ENCODE measurements at regions not wholly inside any gene's neighbourhood (a gene's known extent, or its start where the extent isn't known, plus 50 kb on each side); places are given as distances from the start of the nearest gene placed in this dataset.

- Mint-ChIP-seq H3K36me3 (ENCODE audit: low read depth) (no peaks in the 10 kb centered on the region), H3K27me3 (ENCODE audit: low read depth, poor library complexity) (peaks cover 4% of the 10 kb centered on the region), H3K4me1 (no peaks in the 10 kb centered on the region), H3K9me3 (no peaks in the 10 kb centered on the region), H3K4me3 (no peak overlapping the region), H3K27ac (no peak overlapping the region)
- DNase-seq: no peak
- TF ChIP-seq CTCF (IDR thresholded peaks at IDR 0.05): peak; percentile 62
Observed at GRCh38 chr6:119978274-119978889, 628.8 kb upstream of the MAN1A1 start.

- peaks cover 4% of the 10 kb centered on the region for H3K27me3 Mint-ChIP-seq (ENCODE audit: low read depth, poor library complexity)
- no peak overlapping the region for H3K27ac Mint-ChIP-seq
- no peaks in the 10 kb centered on the region for H3K9me3 Mint-ChIP-seq
- H3K36me3 Mint-ChIP-seq (ENCODE audit: low read depth): no peaks in the 10 kb centered on the region
- DNase-seq: no peak
- TF ChIP-seq CTCF (IDR thresholded peaks at IDR 0.05): no peak
- no peaks in the 10 kb centered on the region for H3K4me1 Mint-ChIP-seq
- no peak overlapping the region for H3K4me3 Mint-ChIP-seq
Observed at GRCh38 chr6:119974430-119975159, 625.0 kb upstream of the MAN1A1 start.

GRCh38 chr6:119966484-119966883, 616.9 kb upstream of the MAN1A1 start:
- no peak overlapping the region for H3K27ac Mint-ChIP-seq
- H3K4me3 Mint-ChIP-seq: no peak overlapping the region
- H3K27me3 Mint-ChIP-seq (ENCODE audit: low read depth, poor library complexity): no peaks in the 10 kb centered on the region
- no peak for TF ChIP-seq CTCF (IDR thresholded peaks at IDR 0.05)
- H3K36me3 Mint-ChIP-seq (ENCODE audit: low read depth): no peaks in the 10 kb centered on the region
- H3K9me3 Mint-ChIP-seq: peaks cover 3% of the 10 kb centered on the region
- H3K4me1 Mint-ChIP-seq: no peaks in the 10 kb centered on the region
- DNase-seq: no peak

- Mint-ChIP-seq H3K4me1 (no peaks in the 10 kb centered on the region), H3K9me3 (peaks cover 3% of the 10 kb centered on the region), H3K4me3 (no peak overlapping the region)
Observed at GRCh38 chr6:119965900-119966299, 616.3 kb upstream of the MAN1A1 start.

GRCh38 chr6:119965008-119965407, 615.4 kb upstream of the MAN1A1 start:
- no peaks in the 10 kb centered on the region for H3K4me1 Mint-ChIP-seq
- H3K27me3 Mint-ChIP-seq (ENCODE audit: low read depth, poor library complexity): no peaks in the 10 kb centered on the region
- DNase-seq: no peak
- H3K36me3 Mint-ChIP-seq (ENCODE audit: low read depth): no peaks in the 10 kb centered on the region
- TF ChIP-seq CTCF (IDR thresholded peaks at IDR 0.05): no peak
- H3K9me3 Mint-ChIP-seq: peaks cover 3% of the 10 kb centered on the region
- no peak overlapping the region for H3K4me3 Mint-ChIP-seq
- H3K27ac Mint-ChIP-seq: no peak overlapping the region

More at GRCh38 chr6:119965900-119966299, 616.3 kb upstream of the MAN1A1 start:
- H3K27me3 Mint-ChIP-seq (ENCODE audit: low read depth, poor library complexity): no peaks in the 10 kb centered on the region
- H3K27ac Mint-ChIP-seq: no peak overlapping the region
- no peak for TF ChIP-seq CTCF (IDR thresholded peaks at IDR 0.05)
- DNase-seq: no peak
- no peaks in the 10 kb centered on the region for H3K36me3 Mint-ChIP-seq (ENCODE audit: low read depth)

GRCh38 chr6:119962505-119962904, 612.9 kb upstream of the MAN1A1 start:
- Mint-ChIP-seq H3K36me3 (ENCODE audit: low read depth) (no peaks in the 10 kb centered on the region), H3K4me1 (no peaks in the 10 kb centered on the region), H3K9me3 (peaks cover 3% of the 10 kb centered on the region), H3K27ac (no peak overlapping the region), H3K4me3 (no peak overlapping the region), H3K27me3 (ENCODE audit: low read depth, poor library complexity) (no peaks in the 10 kb centered on the region)
- no peak for TF ChIP-seq CTCF (IDR thresholded peaks at IDR 0.05)
- DNase-seq: no peak
